ENCODE measurements at regions not wholly inside any gene's neighbourhood (a gene's known extent, or its start where the extent isn't known, plus 50 kb on each side); places are given as distances from the start of the nearest gene placed in this dataset.

GRCh38 chr14:58794993-58795762 is 157.4 kb downstream of the DACT1 start:
- TF ChIP-seq, protein P1, sequence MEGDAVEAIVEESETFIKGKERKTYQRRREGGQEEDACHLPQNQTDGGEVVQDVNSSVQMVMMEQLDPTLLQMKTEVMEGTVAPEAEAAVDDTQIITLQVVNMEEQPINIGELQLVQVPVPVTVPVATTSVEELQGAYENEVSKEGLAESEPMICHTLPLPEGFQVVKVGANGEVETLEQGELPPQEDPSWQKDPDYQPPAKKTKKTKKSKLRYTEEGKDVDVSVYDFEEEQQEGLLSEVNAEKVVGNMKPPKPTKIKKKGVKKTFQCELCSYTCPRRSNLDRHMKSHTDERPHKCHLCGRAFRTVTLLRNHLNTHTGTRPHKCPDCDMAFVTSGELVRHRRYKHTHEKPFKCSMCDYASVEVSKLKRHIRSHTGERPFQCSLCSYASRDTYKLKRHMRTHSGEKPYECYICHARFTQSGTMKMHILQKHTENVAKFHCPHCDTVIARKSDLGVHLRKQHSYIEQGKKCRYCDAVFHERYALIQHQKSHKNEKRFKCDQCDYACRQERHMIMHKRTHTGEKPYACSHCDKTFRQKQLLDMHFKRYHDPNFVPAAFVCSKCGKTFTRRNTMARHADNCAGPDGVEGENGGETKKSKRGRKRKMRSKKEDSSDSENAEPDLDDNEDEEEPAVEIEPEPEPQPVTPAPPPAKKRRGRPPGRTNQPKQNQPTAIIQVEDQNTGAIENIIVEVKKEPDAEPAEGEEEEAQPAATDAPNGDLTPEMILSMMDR (IDR thresholded peaks at IDR 0.05) = no peak
- TF ChIP-seq POLR2A (IDR thresholded peaks at IDR 0.05) = no peak
